LNCaP clone FGC (cell line): ENCODE measurements at regions not wholly inside any gene's neighbourhood (a gene's known extent, or its start where the extent isn't known, plus 50 kb on each side); places are given as distances from the start of the nearest gene placed in this dataset.

Experiments
- DNase-seq: peaks from one replicate; pipeline ENCODE4 v3.0.0-alpha.2; 2011; ENCODE audit warnings: low read depth
- H3K4me3 ChIP-seq: 2 replicates; pipeline ENCODE4 v1.5.1; 2011; ENCODE audit warnings: mild to moderate bottlenecking, low read depth, low read length, control low read depth
- CTCF ChIP-seq: IDR thresholded peaks from 2 replicates; pipeline ENCODE4 v1.5.1; 2012; ENCODE audit warnings: mild to moderate bottlenecking; ENCODE audit not compliant: control insufficient read depth, insufficient read depth; ENCODE audit errors: extremely low read depth

- DNase-seq: no peak
- no peak overlapping the region for H3K4me3 ChIP-seq
- peak; percentile 48 for TF ChIP-seq CTCF
Measured at GRCh38 chrX:119181491-119181890, 53.9 kb upstream of the KIAA1210 start.

GRCh38 chrX:119186194-119186593, 49.9 kb upstream of the PGRMC1 start:
- TF ChIP-seq CTCF: no peak
- DNase-seq: no peak
- no peak overlapping the region for H3K4me3 ChIP-seq
